GM18505 (cell line): ENCODE measurements at regions not wholly inside any gene's neighbourhood (a gene's known extent, or its start where the extent isn't known, plus 50 kb on each side); places are given as distances from the start of the nearest gene placed in this dataset.

Experiments
- ATAC-seq: cut with Tn5 transposase; IDR thresholded peaks from one replicate; pipeline ENCODE4 v1.9.1; 2021; ENCODE audit not compliant: unreplicated experiment
- POLR2A ChIP-seq: IDR thresholded peaks from 4 replicates; pipeline ENCODE4 v1.6.1; 2011; ENCODE audit warnings: borderline replicate concordance; ENCODE audit not compliant: insufficient read depth, insufficient read length; ENCODE audit errors: extremely low read depth

GRCh38 chr16:85413691-85414663 lies 199.1 kb upstream of the GSE1 start:
- no peak for ATAC-seq
- TF ChIP-seq POLR2A: no peak

GRCh38 chr16:85415196-85416090 lies 197.7 kb upstream of the GSE1 start:
- no peak for ATAC-seq
- TF ChIP-seq POLR2A: no peak

GRCh38 chr16:85416228-85417109 lies 196.7 kb upstream of the GSE1 start:
- TF ChIP-seq POLR2A: no peak
- no peak for ATAC-seq

- no peak for TF ChIP-seq POLR2A
- ATAC-seq: no peak
Measured at GRCh38 chr16:85417156-85417860, 195.8 kb upstream of the GSE1 start.

GRCh38 chr16:85418978-85419491 lies 194.1 kb upstream of the GSE1 start:
- no peak for ATAC-seq
- TF ChIP-seq POLR2A: no peak

- TF ChIP-seq POLR2A: no peak
- no peak for ATAC-seq
Measured at GRCh38 chr16:85419503-85420408, 193.4 kb upstream of the GSE1 start.

GRCh38 chr16:85420501-85421337 lies 192.4 kb upstream of the GSE1 start:
- no peak for TF ChIP-seq POLR2A
- ATAC-seq: no peak

- no peak for ATAC-seq
- TF ChIP-seq POLR2A: no peak
Measured at GRCh38 chr16:85421338-85422195, 191.6 kb upstream of the GSE1 start.

- ATAC-seq: no peak
- no peak for TF ChIP-seq POLR2A
Measured at GRCh38 chr16:85422196-85422631, 190.9 kb upstream of the GSE1 start.

GRCh38 chr16:85422632-85423550 lies 190.2 kb upstream of the GSE1 start:
- no peak for ATAC-seq

More at GRCh38 chr16:85422632-85423550, 190.2 kb upstream of the GSE1 start:
- TF ChIP-seq POLR2A: no peak
